ENCODE measurements at regions not wholly inside any gene's neighbourhood (a gene's known extent, or its start where the extent isn't known, plus 50 kb on each side); places are given as distances from the start of the nearest gene placed in this dataset.

GRCh38 chr5:104312481-104312880, 749.9 kb upstream of the NUDT12 start:
- H3K9ac ChIP-seq (replicated peaks; ENCODE audit: extremely low read depth, insufficient read depth, low read length) = no peak overlapping the region
- BruUV-seq (replicated peaks) = no TSS peak
- H3K4me3 ChIP-seq (replicated peaks in 1 of 3; ENCODE audit: insufficient read depth in 1 of 3, low read depth in 1 of 3, low read length in 3 of 3) = no peak overlapping the region
- POLR2A ChIA-PET = no interaction called here
- no peaks in the 10 kb centered on the region for H3K36me3 ChIP-seq (ENCODE audit: control insufficient read depth in 2 of 2, extremely low read depth in 1 of 2, insufficient read depth in 2 of 2, low read length in 2 of 2)
- FAIRE-seq (no peak), DNase-seq (ENCODE audit: low read depth, low spot score) (no peak)
- no peaks in the 10 kb centered on the region for H3K79me2 ChIP-seq (ENCODE audit: control insufficient read depth, insufficient read depth, low read length)
- H4K20me1 ChIP-seq (replicated peaks; ENCODE audit: control insufficient read depth, extremely low read depth, insufficient read depth, low read length) = no peaks in the 10 kb centered on the region
- no peaks in the 10 kb centered on the region for H3K27me3 ChIP-seq (ENCODE audit: control insufficient read depth in 2 of 2, insufficient read depth in 2 of 2, low read length in 2 of 2)
- H3K9me1 ChIP-seq (replicated peaks; ENCODE audit: control insufficient read depth, extremely low read depth, insufficient read depth, low read length) = no peaks in the 10 kb centered on the region
- H3K4me1 ChIP-seq (ENCODE audit: control insufficient read depth, extremely low read depth, insufficient read depth, low read length) = no peaks in the 10 kb centered on the region
- no peak overlapping the region for H3K27ac ChIP-seq (ENCODE audit: insufficient read depth, low read depth, low read length)
- dilution Hi-C loops (cut with MboI; ENCODE audit: extremely low pct_ligation_motif_present, low sequenced_read_pairs) (no loop called here), intact Hi-C loops (cut with micrococcal nuclease) (no loop called here)
- no peak overlapping the region for H2AFZ ChIP-seq (ENCODE audit: low read depth, low read length)
- CTCF ChIA-PET = interaction anchor here (3.3 kb wide), 1 partner anchor 11 kb away, joined by 15 read pairs; no protein-coding TSS in a partner anchor
- TF ChIP-seq EZH2 (IDR thresholded peaks at IDR 0.05; ENCODE audit: borderline replicate concordance, low read depth, low read length, severe bottlenecking) = no peak
- TF ChIP-seq MAX (IDR thresholded peaks at IDR 0.05; ENCODE audit: insufficient read depth, insufficient read length) = no peak
- no peak for TF ChIP-seq GATA2 (IDR thresholded peaks at IDR 0.05; ENCODE audit: insufficient read depth, insufficient read length, low read depth, low read length)
- no peak for TF ChIP-seq MYC (IDR thresholded peaks at IDR 0.05; ENCODE audit: low read depth, low read length)
- no peak for TF ChIP-seq CTCF (IDR thresholded peaks at IDR 0.05; ENCODE audit: extremely low read depth in 1 of 2, insufficient read depth in 1 of 2, low read depth in 1 of 2, low read length in 2 of 2)
- TF ChIP-seq POLR2AphosphoS5 (IDR thresholded peaks at IDR 0.05; ENCODE audit: insufficient read depth, low read depth, low read length) = no peak
- no peak for TF ChIP-seq POLR2A (IDR thresholded peaks at IDR 0.05; ENCODE audit: low read depth, low read length)
- no peak for TF ChIP-seq FOS (IDR thresholded peaks at IDR 0.05; ENCODE audit: borderline replicate concordance, insufficient read depth, low read length)
- TF ChIP-seq JUN (IDR thresholded peaks at IDR 0.05; ENCODE audit: borderline replicate concordance, insufficient read depth, insufficient read length, low read depth) = no peak
- no peak overlapping the region for H3K4me2 ChIP-seq (ENCODE audit: insufficient read depth, low read length)
- no peaks in the 10 kb centered on the region for H3K9me3 ChIP-seq (replicated peaks; ENCODE audit: control insufficient read depth, insufficient read depth, low read length)

Measured in endothelial cell of umbilical vein (primary cell).